NT2/D1 (cell line): ENCODE measurements at regions not wholly inside any gene's neighbourhood (a gene's known extent, or its start where the extent isn't known, plus 50 kb on each side); places are given as distances from the start of the nearest gene placed in this dataset.

ENCODE experiments used
- DNase-seq: peaks from one replicate; pipeline ENCODE4 v3.0.0-alpha.2; 2011; ENCODE audit warnings: low read depth, low spot score
- H3K27me3 ChIP-seq: 2 replicates; pipeline ENCODE4 v1.6.0; 2011; ENCODE audit warnings: mild to moderate bottlenecking; ENCODE audit not compliant: insufficient read length, insufficient read depth
- H3K36me3 ChIP-seq: 2 replicates; pipeline ENCODE4 v1.6.1; 2011; ENCODE audit warnings: mild to moderate bottlenecking, low read length, mixed read lengths; ENCODE audit not compliant: insufficient read depth, insufficient read length
- H3K4me1 ChIP-seq: 2 replicates; pipeline ENCODE4 v1.5.1; 2011; ENCODE audit not compliant: insufficient read depth, insufficient read length
- H3K4me3 ChIP-seq: 2 replicates; pipeline ENCODE4 v1.5.1; 2011; ENCODE audit warnings: low read depth; ENCODE audit not compliant: insufficient read length
- H3K9ac ChIP-seq: 2 replicates; pipeline ENCODE4 v1.6.0; 2011; ENCODE audit warnings: low read depth; ENCODE audit not compliant: insufficient read length
- H3K9me3 ChIP-seq: 2 replicates; pipeline ENCODE4 v1.5.1; 2011; ENCODE audit warnings: mild to moderate bottlenecking, low read length; ENCODE audit not compliant: insufficient read depth
- SUZ12 ChIP-seq: IDR thresholded peaks from 2 replicates; pipeline ENCODE4 v1.6.1; 2011; ENCODE audit not compliant: insufficient read length, insufficient read depth; ENCODE audit errors: extremely low read depth
- YY1 ChIP-seq: IDR thresholded peaks from 2 replicates; pipeline ENCODE4 v1.6.1; 2011; ENCODE audit not compliant: insufficient read length, insufficient read depth
- ZNF274 ChIP-seq: IDR thresholded peaks from 2 replicates; pipeline ENCODE4 v1.6.1; 2011; ENCODE audit warnings: mild to moderate bottlenecking, low read depth, low read length

GRCh38 chr5:36435516-36435915 lies 133.8 kb upstream of the RANBP3L start:
- no peaks in the 10 kb centered on the region for H3K4me1 ChIP-seq
- DNase-seq, result no peak
- TF ChIP-seq ZNF274 (no peak), SUZ12 (no peak), YY1 (no peak)
- no peak overlapping the region for H3K9ac ChIP-seq
- H3K9me3 ChIP-seq, result no peaks in the 10 kb centered on the region
- H3K27me3 ChIP-seq, result no peaks in the 10 kb centered on the region
- H3K4me3 ChIP-seq, result no peak overlapping the region
- H3K36me3 ChIP-seq, result no peaks in the 10 kb centered on the region

- no peak overlapping the region for H3K9ac ChIP-seq
- H3K4me1 ChIP-seq, result no peaks in the 10 kb centered on the region
- TF ChIP-seq YY1 (no peak), SUZ12 (no peak), ZNF274 (no peak)
- DNase-seq, result no peak
- no peaks in the 10 kb centered on the region for H3K36me3 ChIP-seq
- H3K4me3 ChIP-seq, result no peak overlapping the region
- H3K27me3 ChIP-seq, result no peaks in the 10 kb centered on the region
- H3K9me3 ChIP-seq, result no peaks in the 10 kb centered on the region
Observed at GRCh38 chr5:36436306-36436705, 134.6 kb upstream of the RANBP3L start.

GRCh38 chr5:36438765-36439561 lies 137.3 kb upstream of the RANBP3L start:
- DNase-seq, result no peak
- H3K27me3 ChIP-seq, result no peaks in the 10 kb centered on the region

GRCh38 chr5:36440300-36440699 lies 138.6 kb upstream of the RANBP3L start:
- Histone ChIP-seq H3K4me1 (no peaks in the 10 kb centered on the region), H3K9ac (no peak overlapping the region), H3K27me3 (no peaks in the 10 kb centered on the region), H3K36me3 (no peaks in the 10 kb centered on the region), H3K9me3 (no peaks in the 10 kb centered on the region), H3K4me3 (no peak overlapping the region)
- TF ChIP-seq ZNF274, result no peak
- TF ChIP-seq YY1, result no peak
- no peak for TF ChIP-seq SUZ12
- no peak for DNase-seq

More at GRCh38 chr5:36438765-36439561, 137.3 kb upstream of the RANBP3L start:
- H3K9ac ChIP-seq, result no peak overlapping the region
- no peaks in the 10 kb centered on the region for H3K9me3 ChIP-seq
- H3K4me1 ChIP-seq, result no peaks in the 10 kb centered on the region
- no peak for TF ChIP-seq YY1
- TF ChIP-seq ZNF274, result no peak
- no peak overlapping the region for H3K4me3 ChIP-seq
- no peaks in the 10 kb centered on the region for H3K36me3 ChIP-seq

GRCh38 chr5:36441280-36441679 lies 139.6 kb upstream of the RANBP3L start:
- TF ChIP-seq SUZ12 (no peak), YY1 (no peak), ZNF274 (no peak)
- H3K4me1 ChIP-seq, result no peaks in the 10 kb centered on the region
- no peaks in the 10 kb centered on the region for H3K9me3 ChIP-seq
- no peaks in the 10 kb centered on the region for H3K27me3 ChIP-seq
- H3K36me3 ChIP-seq, result no peaks in the 10 kb centered on the region
- DNase-seq, result no peak
- H3K9ac ChIP-seq, result no peak overlapping the region
- H3K4me3 ChIP-seq, result no peak overlapping the region

- no peak overlapping the region for H3K4me3 ChIP-seq
- H3K4me1 ChIP-seq, result no peaks in the 10 kb centered on the region
- no peaks in the 10 kb centered on the region for H3K36me3 ChIP-seq
- no peaks in the 10 kb centered on the region for H3K9me3 ChIP-seq
- no peaks in the 10 kb centered on the region for H3K27me3 ChIP-seq
- no peak overlapping the region for H3K9ac ChIP-seq
- TF ChIP-seq ZNF274, result no peak
- no peak for TF ChIP-seq SUZ12
- TF ChIP-seq YY1, result no peak
- no peak for DNase-seq
Observed at GRCh38 chr5:36442352-36442751, 140.7 kb upstream of the RANBP3L start.

- Histone ChIP-seq H3K36me3 (no peaks in the 10 kb centered on the region), H3K9me3 (no peaks in the 10 kb centered on the region), H3K4me3 (no peak overlapping the region), H3K4me1 (no peaks in the 10 kb centered on the region), H3K9ac (no peak overlapping the region), H3K27me3 (no peaks in the 10 kb centered on the region)
- no peak for TF ChIP-seq SUZ12
- no peak for TF ChIP-seq YY1
- TF ChIP-seq ZNF274, result no peak
- no peak for DNase-seq
Observed at GRCh38 chr5:36442796-36443195, 141.1 kb upstream of the RANBP3L start.
